Osteoblast (primary cell): ENCODE measurements at regions not wholly inside any gene's neighbourhood (a gene's known extent, or its start where the extent isn't known, plus 50 kb on each side); places are given as distances from the start of the nearest gene placed in this dataset.
A peak's percentile ranks its signal among the peaks of the same experiment; 100 is the strongest.

Source experiments
- DNase-seq: peaks from one replicate; pipeline ENCODE4 v3.0.0; 2011; ENCODE audit warnings: low spot score, mixed read lengths; ENCODE audit not compliant: insufficient read length; ENCODE audit errors: missing footprints
- H2AFZ ChIP-seq: 2 replicates; pipeline ENCODE4 v1.6.0; 2011; ENCODE audit warnings: mild to moderate bottlenecking, low read length
- H3K27ac ChIP-seq: 2 replicates; pipeline ENCODE4 v1.5.1; 2011; ENCODE audit warnings: mild to moderate bottlenecking, low read depth, low read length, moderate library complexity
- H3K27me3 ChIP-seq: 2 replicates; pipeline ENCODE4 v1.6.0; 2012; ENCODE audit warnings: mild to moderate bottlenecking, control low read depth, inconsistent platforms, low read length, moderate library complexity; ENCODE audit not compliant: insufficient read depth
- H3K36me3 ChIP-seq: 2 replicates; pipeline ENCODE4 v1.5.1; 2011; ENCODE audit warnings: mild to moderate bottlenecking, low read length, control low read depth, moderate library complexity; ENCODE audit not compliant: insufficient read depth
- H3K4me1 ChIP-seq: 2 replicates; pipeline ENCODE4 v1.5.1; 2011; ENCODE audit warnings: mild to moderate bottlenecking, low read length, control low read depth, moderate library complexity; ENCODE audit not compliant: insufficient read depth
- H3K4me2 ChIP-seq: 2 replicates; pipeline ENCODE4 v1.6.0; 2011; ENCODE audit warnings: mild to moderate bottlenecking, low read length; ENCODE audit not compliant: insufficient read depth
- H3K4me3 ChIP-seq: fragments of 200-600 bp; sonication (generic); 3 replicates; pipeline ENCODE4 v1.5.1; 2012; ENCODE audit warnings: mild to moderate bottlenecking, low read length, inconsistent platforms; ENCODE audit not compliant: insufficient read depth
- H3K79me2 ChIP-seq: 2 replicates; pipeline ENCODE4 v1.6.0; 2012; ENCODE audit warnings: mild to moderate bottlenecking, low read length, control low read depth, inconsistent platforms; ENCODE audit not compliant: insufficient read depth
- H3K9me3 ChIP-seq: 2 replicates; pipeline ENCODE4 v1.5.1; 2011; ENCODE audit warnings: low read depth, low read length, control low read depth
- H4K20me1 ChIP-seq: 2 replicates; pipeline ENCODE4 v1.6.0; 2012; ENCODE audit warnings: mild to moderate bottlenecking, low read length, control low read depth; ENCODE audit not compliant: insufficient read depth
- TF ChIP-seq, protein P1 (sequence below): IDR thresholded peaks from 2 replicates; pipeline ENCODE4 v1.5.1; 2011; ENCODE audit warnings: mild to moderate bottlenecking, low read depth, low read length, moderate library complexity; ENCODE audit errors: extremely low read depth

- no peak for DNase-seq
- H3K9me3 ChIP-seq, result no peaks in the 10 kb centered on the region
- H3K4me1 ChIP-seq, result peaks cover 4% of the 10 kb centered on the region
- no peak overlapping the region for H3K4me3 ChIP-seq
- TF ChIP-seq, protein P1, sequence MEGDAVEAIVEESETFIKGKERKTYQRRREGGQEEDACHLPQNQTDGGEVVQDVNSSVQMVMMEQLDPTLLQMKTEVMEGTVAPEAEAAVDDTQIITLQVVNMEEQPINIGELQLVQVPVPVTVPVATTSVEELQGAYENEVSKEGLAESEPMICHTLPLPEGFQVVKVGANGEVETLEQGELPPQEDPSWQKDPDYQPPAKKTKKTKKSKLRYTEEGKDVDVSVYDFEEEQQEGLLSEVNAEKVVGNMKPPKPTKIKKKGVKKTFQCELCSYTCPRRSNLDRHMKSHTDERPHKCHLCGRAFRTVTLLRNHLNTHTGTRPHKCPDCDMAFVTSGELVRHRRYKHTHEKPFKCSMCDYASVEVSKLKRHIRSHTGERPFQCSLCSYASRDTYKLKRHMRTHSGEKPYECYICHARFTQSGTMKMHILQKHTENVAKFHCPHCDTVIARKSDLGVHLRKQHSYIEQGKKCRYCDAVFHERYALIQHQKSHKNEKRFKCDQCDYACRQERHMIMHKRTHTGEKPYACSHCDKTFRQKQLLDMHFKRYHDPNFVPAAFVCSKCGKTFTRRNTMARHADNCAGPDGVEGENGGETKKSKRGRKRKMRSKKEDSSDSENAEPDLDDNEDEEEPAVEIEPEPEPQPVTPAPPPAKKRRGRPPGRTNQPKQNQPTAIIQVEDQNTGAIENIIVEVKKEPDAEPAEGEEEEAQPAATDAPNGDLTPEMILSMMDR, result no peak
- H3K79me2 ChIP-seq, result no peaks in the 10 kb centered on the region
- H3K27ac ChIP-seq, result no peak overlapping the region
- no peak overlapping the region for H3K4me2 ChIP-seq
- no peak overlapping the region for H2AFZ ChIP-seq
- no peaks in the 10 kb centered on the region for H4K20me1 ChIP-seq
- no peaks in the 10 kb centered on the region for H3K36me3 ChIP-seq
- no peaks in the 10 kb centered on the region for H3K27me3 ChIP-seq
Observed at GRCh38 chr6:130620338-130620781, 206.8 kb upstream of the SMLR1 start.

DNA sequence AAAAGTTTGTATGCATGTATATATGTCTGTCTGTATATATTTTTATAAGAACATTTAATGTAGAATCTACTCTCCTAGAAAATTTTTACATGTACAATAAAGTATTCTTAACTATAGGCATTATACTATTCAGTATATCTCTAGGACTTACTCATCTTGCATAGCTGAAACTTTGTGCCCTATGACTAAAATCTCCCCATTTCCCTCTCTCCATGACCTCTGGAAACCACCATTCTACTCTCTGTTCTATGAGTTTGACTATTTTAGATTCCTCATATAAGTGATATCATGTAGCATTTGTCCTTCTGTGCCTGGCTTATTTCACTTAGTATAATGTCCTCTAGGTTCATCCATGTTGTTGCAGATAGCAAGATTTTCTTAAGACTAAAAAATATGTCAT is 205.1 kb upstream of the SMLR1 start:
- no peak overlapping the region for H3K27ac ChIP-seq
- TF ChIP-seq, protein P1, result no peak
- no peaks in the 10 kb centered on the region for H3K9me3 ChIP-seq
- no peak overlapping the region for H3K4me2 ChIP-seq
- no peak for DNase-seq
- no peak overlapping the region for H2AFZ ChIP-seq
- H3K36me3 ChIP-seq, result no peaks in the 10 kb centered on the region
- no peak overlapping the region for H3K4me3 ChIP-seq
- H3K79me2 ChIP-seq, result no peaks in the 10 kb centered on the region
- H3K4me1 ChIP-seq, result peaks cover 16% of the 10 kb centered on the region
- H3K27me3 ChIP-seq, result no peaks in the 10 kb centered on the region
- no peaks in the 10 kb centered on the region for H4K20me1 ChIP-seq

- H3K79me2 ChIP-seq, result no peaks in the 10 kb centered on the region
- H3K9me3 ChIP-seq, result no peaks in the 10 kb centered on the region
- H3K36me3 ChIP-seq, result no peaks in the 10 kb centered on the region
- no peaks in the 10 kb centered on the region for H3K27me3 ChIP-seq
- TF ChIP-seq, protein P1, result no peak
- no peak overlapping the region for H3K4me2 ChIP-seq
- DNase-seq, result no peak
- no peak overlapping the region for H3K27ac ChIP-seq
- no peaks in the 10 kb centered on the region for H4K20me1 ChIP-seq
- H3K4me1 ChIP-seq, result peaks cover 16% of the 10 kb centered on the region
- no peak overlapping the region for H3K4me3 ChIP-seq
- H2AFZ ChIP-seq, result no peak overlapping the region
Observed at GRCh38 chr6:130624046-130624445, 203.2 kb upstream of the SMLR1 start.

DNA sequence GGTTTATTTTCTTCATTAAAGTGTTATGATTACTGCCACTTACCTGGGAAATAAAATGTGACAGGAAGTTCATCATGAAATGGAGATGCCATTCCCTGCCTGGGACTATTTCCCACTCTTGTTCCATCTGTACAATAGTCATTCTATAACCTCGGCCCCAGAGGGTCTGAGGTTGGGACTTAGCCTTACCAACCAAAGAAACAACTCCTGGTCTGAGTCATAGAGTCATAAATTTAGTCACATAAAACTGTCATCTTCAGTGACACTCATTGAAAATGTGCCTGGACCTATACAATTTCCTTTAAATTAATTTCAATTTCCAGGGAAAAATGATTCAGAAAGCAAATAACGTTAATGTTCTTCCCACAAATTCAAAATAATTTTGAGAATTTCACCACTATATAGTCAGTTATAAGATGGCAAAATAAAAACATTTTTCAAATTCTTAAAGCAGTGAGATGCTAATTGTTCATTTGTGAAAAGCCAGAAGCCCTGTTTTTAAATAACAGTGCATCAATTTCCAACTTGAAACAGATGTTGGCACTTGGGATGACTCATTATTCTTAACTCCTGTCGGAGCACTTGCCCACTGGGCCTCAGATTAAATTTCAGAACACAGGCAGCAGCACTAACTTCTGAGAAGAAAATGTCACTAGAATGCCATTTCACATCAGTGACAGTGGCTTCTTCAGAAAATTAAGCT is 201.2 kb upstream of the SMLR1 start:
- H3K27me3 ChIP-seq, result no peaks in the 10 kb centered on the region
- peak overlapping the region; percentile 6 for H3K27ac ChIP-seq
- TF ChIP-seq, protein P1, result no peak
- peaks cover 15% of the 10 kb centered on the region for H3K4me1 ChIP-seq
- H3K4me2 ChIP-seq, result peak overlapping the region; percentile 40
- no peaks in the 10 kb centered on the region for H3K9me3 ChIP-seq
- DNase-seq, result peak; percentile 35
- no peaks in the 10 kb centered on the region for H3K79me2 ChIP-seq
- no peaks in the 10 kb centered on the region for H3K36me3 ChIP-seq
- H2AFZ ChIP-seq, result no peak overlapping the region
- H3K4me3 ChIP-seq, result no peak overlapping the region
- H4K20me1 ChIP-seq, result no peaks in the 10 kb centered on the region
